ENCODE measurements at regions not wholly inside any gene's neighbourhood (a gene's known extent, or its start where the extent isn't known, plus 50 kb on each side); places are given as distances from the start of the nearest gene placed in this dataset.

DNA sequence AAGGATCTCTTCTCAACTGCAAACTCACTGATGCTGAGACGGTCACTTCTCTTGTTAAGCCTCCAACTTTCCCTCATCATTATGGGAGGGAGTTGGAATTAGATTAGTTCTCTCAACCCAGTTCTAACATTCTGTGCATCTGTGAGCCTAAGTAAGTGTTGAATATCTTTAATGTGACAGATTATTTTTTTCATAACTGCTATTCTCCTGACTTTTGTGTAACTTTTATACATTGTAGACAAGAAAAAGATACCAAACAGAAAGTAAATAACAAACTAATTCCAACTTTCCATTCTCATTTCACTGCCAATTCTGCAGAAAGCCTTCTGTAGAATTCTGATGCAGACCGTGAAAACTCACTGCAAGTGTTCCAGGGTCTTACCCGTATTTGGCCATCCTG, 813.5 kb downstream of the TLE4 start:
- H3K9me3 Mint-ChIP-seq (ENCODE audit: low read depth), result no peaks in the 10 kb centered on the region
- H3K36me3 Mint-ChIP-seq, result no peaks in the 10 kb centered on the region
- no peak overlapping the region for H3K4me3 Mint-ChIP-seq
- H3K27me3 Mint-ChIP-seq, result no peaks in the 10 kb centered on the region
- no peak overlapping the region for H3K27ac Mint-ChIP-seq
- no peaks in the 10 kb centered on the region for H3K4me1 Mint-ChIP-seq (ENCODE audit: low read depth)

DNA sequence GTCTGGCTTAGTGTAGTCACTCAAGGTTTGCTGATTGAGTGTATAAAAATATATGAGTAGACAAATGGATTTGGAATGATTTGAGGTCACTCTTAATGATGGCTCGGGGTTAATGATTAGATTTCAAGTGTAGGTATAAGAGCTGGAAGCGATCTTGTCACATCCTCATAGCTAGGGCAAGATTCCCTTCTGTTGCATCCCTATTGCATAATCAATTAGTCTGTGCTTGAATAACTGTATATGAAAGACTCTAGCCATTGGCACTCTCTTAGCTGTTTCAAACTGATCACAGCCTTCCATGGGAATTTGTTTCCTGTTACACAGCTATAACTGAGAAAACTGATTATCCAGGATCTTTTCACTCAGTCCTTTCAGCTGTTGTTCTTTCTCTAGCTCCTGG, 811.6 kb downstream of the TLE4 start:
- Mint-ChIP-seq H3K27ac (no peak overlapping the region), H3K9me3 (ENCODE audit: low read depth) (no peaks in the 10 kb centered on the region), H3K4me3 (no peak overlapping the region), H3K4me1 (ENCODE audit: low read depth) (no peaks in the 10 kb centered on the region), H3K27me3 (no peaks in the 10 kb centered on the region), H3K36me3 (no peaks in the 10 kb centered on the region)

DNA sequence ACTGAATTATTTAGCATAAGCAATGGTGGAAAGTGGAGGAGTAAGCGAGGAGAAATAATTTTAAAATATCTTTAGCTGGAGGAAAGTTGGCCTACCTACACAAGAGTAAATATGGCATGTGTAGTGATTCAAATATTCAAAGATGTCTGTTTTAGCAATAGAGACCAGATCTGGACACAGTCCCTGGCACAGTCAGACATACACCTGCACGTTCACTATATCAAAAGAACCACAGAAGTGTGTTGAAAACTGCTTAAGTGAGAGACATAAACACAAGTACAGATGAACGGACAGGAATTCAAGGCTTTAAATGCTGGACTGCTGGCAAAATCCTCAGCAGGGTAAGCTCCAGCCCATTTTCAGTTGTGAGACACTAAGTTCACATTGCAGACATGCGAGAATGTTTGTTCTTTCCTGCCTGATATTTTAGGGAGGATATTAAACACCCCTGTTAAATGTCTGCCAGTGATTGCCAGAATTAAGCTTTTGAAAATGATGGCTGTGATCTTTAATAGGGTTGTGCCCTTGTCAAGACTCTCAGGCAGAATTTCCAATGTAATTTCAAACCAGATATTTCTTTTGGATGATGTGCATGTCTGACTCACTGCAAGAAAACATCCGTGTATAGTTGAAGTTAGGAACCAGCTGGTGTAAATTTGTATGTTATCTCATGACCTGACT, 810.6 kb downstream of the TLE4 start:
- Mint-ChIP-seq H3K4me1 (ENCODE audit: low read depth) (no peaks in the 10 kb centered on the region), H3K27me3 (no peaks in the 10 kb centered on the region), H3K9me3 (ENCODE audit: low read depth) (no peaks in the 10 kb centered on the region), H3K27ac (no peak overlapping the region), H3K36me3 (no peaks in the 10 kb centered on the region), H3K4me3 (no peak overlapping the region)

DNA sequence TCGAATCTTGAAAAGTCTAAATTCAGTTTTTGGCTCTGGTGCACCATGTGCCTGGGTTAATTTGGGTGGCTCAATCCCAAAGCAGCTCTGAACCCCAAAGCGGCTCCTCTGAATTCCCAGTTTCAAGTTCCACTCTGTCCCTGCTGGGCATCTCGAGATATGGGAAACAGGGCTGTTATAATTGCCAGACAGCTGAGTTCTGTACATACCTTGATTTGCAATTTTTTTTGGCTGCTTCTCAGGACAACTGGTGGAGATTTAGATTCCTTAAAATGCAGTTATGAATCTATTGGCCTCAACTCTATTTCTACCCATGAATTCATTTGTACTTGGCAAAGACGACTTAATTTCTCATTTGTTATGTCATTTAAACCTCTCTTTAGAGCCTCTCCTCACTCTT, 808.5 kb downstream of the TLE4 start:
- no peaks in the 10 kb centered on the region for H3K9me3 Mint-ChIP-seq (ENCODE audit: low read depth)
- no peak overlapping the region for H3K27ac Mint-ChIP-seq
- no peak overlapping the region for H3K4me3 Mint-ChIP-seq
- H3K27me3 Mint-ChIP-seq, result no peaks in the 10 kb centered on the region
- H3K4me1 Mint-ChIP-seq (ENCODE audit: low read depth), result no peaks in the 10 kb centered on the region
- no peaks in the 10 kb centered on the region for H3K36me3 Mint-ChIP-seq

DNA sequence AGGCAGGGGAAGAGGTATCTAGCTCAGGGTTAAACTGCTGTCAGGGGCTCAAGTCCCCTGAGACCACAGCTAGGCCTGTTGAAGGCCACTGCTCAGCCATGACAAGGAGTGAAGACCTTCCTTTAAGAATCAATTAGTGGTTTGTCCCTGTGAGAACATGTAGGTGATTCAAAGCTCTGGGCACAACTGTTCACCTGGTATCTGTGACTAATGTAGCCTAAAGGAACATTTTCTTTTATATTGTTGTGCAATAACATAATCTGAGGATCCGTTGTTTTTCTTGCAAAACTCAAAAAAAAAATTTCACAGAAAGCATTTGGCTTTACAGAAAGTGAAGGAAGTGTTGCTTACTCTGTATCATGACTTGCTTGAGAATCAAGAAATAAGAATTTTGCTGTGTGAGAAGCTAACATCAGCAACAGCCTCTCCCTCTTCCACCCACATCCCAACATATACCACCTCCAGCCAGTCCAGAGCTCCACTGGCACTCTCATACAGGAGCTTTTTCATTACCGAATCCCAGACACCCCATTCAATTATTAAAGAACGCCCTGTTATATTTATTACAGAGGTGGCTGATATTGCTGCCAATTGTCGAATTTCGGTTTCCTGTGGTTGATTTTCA, 807.0 kb downstream of the TLE4 start:
- no peaks in the 10 kb centered on the region for H3K9me3 Mint-ChIP-seq (ENCODE audit: low read depth)
- H3K4me1 Mint-ChIP-seq (ENCODE audit: low read depth), result no peaks in the 10 kb centered on the region
- no peaks in the 10 kb centered on the region for H3K36me3 Mint-ChIP-seq
- no peak overlapping the region for H3K4me3 Mint-ChIP-seq
- H3K27ac Mint-ChIP-seq, result no peak overlapping the region
- H3K27me3 Mint-ChIP-seq, result no peaks in the 10 kb centered on the region

DNA sequence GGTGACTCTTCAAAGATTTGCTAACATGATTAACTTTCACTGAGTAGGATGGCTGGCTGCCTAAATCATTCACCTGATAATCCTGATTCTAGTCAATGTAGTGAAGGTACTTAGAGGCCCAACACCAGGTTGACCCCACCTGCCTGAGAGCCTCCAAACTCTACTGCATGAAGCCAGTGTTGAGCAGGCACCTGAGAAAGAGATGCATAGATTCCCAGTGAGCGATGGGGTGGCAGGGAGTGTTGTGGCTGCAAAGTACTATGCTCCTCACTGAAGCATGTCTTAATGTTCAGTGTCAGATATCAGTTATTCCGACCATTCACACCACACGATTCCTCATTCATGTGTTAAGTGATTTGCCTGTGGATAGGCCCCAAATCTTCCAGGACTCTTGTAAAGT, 804.4 kb downstream of the TLE4 start:
- Mint-ChIP-seq H3K9me3 (ENCODE audit: low read depth) (peaks cover 5% of the 10 kb centered on the region), H3K4me3 (no peak overlapping the region), H3K27ac (no peak overlapping the region), H3K36me3 (no peaks in the 10 kb centered on the region), H3K4me1 (ENCODE audit: low read depth) (no peaks in the 10 kb centered on the region), H3K27me3 (no peaks in the 10 kb centered on the region)

DNA sequence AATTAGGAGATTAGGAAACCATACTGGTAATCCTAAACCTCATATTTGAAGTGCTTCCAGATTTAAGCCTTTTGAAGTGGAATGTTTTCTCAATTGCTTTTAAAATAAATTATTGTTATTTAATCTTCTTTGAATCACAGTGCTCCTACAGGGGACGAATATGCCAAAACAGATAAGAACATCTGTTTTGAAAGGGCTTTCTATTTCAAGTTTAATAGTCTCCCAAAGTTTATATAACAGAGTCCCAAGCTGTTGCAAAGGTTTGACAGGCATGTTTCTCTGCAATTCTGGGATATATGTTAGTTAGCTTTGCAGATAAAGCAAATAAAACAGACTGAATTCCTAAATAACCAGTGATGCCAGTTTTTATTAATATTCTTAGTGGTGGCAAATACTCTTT, 803.7 kb downstream of the TLE4 start:
- Mint-ChIP-seq H3K9me3 (ENCODE audit: low read depth) (peaks cover 6% of the 10 kb centered on the region), H3K27ac (no peak overlapping the region), H3K4me1 (ENCODE audit: low read depth) (no peaks in the 10 kb centered on the region), H3K27me3 (no peaks in the 10 kb centered on the region), H3K4me3 (no peak overlapping the region), H3K36me3 (no peaks in the 10 kb centered on the region)

DNA sequence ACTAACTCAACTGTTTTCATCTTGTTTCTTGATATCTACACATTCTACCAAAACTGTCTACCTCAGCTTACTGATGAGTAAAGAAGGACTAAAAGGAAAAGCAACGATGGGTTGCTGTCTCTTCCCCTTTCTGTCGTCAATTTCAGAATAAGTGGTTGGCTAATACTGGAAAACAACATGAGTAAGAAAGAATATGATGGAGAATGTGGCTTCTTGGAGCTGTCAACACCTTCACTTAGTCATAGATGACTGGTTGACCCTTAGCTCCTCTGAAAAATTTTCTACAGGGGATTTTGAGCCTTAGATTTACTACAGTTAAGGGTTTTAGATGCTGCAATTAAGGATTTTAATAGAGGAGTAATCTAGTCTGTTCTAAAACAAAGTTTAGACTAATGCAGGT, 797.9 kb downstream of the TLE4 start:
- Mint-ChIP-seq H3K9me3 (ENCODE audit: low read depth) (peaks cover 6% of the 10 kb centered on the region), H3K36me3 (no peaks in the 10 kb centered on the region), H3K27ac (no peak overlapping the region), H3K4me1 (ENCODE audit: low read depth) (no peaks in the 10 kb centered on the region), H3K4me3 (no peak overlapping the region), H3K27me3 (no peaks in the 10 kb centered on the region)

DNA sequence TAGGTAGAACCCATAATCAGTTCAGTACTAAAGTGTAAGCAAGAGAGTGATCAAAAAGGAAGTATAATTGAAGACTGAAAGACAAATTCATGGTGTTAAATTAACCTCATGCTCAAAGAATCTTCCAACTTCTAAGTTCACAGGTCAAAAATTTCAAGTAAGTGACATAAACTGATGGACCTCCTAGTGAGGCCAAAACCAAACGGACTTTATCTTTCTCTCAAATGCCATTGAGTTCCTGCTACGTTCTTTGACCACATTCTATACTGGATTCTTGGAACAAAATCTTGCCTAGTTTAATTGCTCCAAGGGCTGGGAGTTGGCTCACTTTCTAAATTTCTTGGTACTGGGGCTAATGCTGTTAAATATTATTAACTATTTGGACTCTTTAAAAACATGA, 794.9 kb downstream of the TLE4 start:
- Mint-ChIP-seq H3K4me3 (no peak overlapping the region), H3K36me3 (no peaks in the 10 kb centered on the region), H3K4me1 (ENCODE audit: low read depth) (no peaks in the 10 kb centered on the region), H3K9me3 (ENCODE audit: low read depth) (peaks cover 5% of the 10 kb centered on the region), H3K27me3 (no peaks in the 10 kb centered on the region), H3K27ac (no peak overlapping the region)

DNA sequence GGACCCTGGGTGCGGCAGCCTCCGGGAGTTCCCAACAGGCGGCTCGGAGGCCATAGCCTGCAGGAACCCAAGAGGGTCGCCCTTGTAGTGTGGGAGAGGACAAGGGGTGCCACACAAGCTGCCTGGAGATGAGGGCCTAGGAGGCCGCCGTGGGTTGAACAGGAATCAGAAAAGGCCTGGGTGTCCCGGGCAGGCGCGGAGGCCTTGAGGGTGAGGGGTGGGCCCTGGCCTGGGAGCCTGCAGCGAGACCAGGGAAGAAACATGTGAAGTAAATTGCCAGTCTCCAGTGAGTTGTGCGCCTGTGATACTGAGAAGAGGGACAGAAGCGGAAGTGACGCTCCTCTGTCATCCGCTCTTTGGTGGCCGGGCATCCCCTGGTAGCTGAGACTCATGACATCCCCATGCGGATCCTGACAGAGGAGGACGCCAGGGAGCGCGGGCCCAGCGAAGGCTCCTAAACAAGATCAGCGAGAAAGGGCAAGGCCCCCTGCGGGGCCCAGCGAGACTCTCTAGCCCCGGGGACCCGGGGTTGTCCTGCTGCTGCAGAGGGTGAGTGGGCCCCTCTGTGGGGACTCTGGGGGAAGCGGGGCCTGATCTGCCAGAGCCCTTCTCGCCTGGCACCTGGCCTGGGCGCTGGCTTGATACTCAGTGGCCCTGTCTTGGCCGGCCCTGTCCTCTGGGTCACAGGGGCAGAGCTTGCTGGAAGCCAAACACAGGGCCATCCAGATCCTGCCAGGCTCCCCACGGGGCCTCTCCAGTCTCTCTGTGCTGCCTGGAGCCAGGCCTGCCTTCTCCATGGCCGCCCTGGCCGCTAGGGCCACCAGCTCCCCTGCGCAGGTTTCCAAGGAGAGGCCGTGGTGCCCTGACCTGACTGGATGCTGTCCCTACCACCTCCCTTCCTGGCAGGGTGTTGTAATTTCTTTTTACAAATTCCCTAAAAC, 788.4 kb downstream of the TLE4 start:
- no peaks in the 10 kb centered on the region for H3K36me3 Mint-ChIP-seq
- H3K4me1 Mint-ChIP-seq (ENCODE audit: low read depth), result no peaks in the 10 kb centered on the region
- H3K27me3 Mint-ChIP-seq, result peaks cover 1% of the 10 kb centered on the region
- no peaks in the 10 kb centered on the region for H3K9me3 Mint-ChIP-seq (ENCODE audit: low read depth)
- H3K4me3 Mint-ChIP-seq, result no peak overlapping the region
- no peak overlapping the region for H3K27ac Mint-ChIP-seq

DNA sequence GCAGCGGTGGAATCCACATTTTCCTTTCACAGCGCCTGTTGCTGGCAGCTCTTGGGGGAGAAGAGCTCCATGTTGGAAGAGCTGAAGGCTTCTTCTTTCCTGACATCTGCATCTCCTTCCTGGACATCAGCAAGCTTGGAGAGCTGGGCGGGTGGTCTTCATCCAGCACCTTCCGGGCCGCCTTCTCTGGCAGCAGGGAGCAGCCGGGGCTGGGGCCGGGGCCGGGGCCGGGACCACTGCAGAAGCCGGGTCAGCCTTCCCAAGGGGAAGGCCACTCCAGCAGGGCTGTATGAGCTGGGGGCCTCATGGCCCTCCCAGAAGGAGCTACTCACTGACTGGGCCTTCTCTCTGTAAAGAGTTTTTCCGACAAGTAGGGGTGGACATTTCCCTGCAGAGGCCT, 787.5 kb downstream of the TLE4 start:
- H3K9me3 Mint-ChIP-seq (ENCODE audit: low read depth), result no peaks in the 10 kb centered on the region
- H3K4me1 Mint-ChIP-seq (ENCODE audit: low read depth), result no peaks in the 10 kb centered on the region
- H3K27ac Mint-ChIP-seq, result no peak overlapping the region
- H3K4me3 Mint-ChIP-seq, result no peak overlapping the region
- H3K36me3 Mint-ChIP-seq, result no peaks in the 10 kb centered on the region
- H3K27me3 Mint-ChIP-seq, result peaks cover 1% of the 10 kb centered on the region

DNA sequence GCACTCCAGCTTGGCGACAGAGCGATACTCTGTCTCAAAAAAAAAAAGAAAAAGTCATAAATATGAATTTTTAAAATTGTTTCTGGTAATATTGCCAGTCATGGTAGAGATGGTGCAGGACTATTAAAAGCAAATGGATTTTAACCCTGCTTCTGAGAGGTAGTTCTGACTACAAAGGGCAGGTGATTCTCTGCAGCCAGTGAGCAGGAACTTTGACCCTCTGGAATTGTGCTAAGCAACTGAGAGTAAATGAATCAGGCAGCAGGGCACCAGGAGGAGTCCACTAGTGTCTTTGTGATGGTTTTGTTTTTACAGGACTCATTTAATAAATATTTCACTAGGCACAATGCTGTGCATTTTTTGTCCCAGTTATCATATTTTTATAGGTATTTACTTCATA, 781.2 kb downstream of the TLE4 start:
- H3K27me3 Mint-ChIP-seq, result no peaks in the 10 kb centered on the region
- H3K4me3 Mint-ChIP-seq, result no peak overlapping the region
- no peak overlapping the region for H3K27ac Mint-ChIP-seq
- H3K36me3 Mint-ChIP-seq, result no peaks in the 10 kb centered on the region
- H3K9me3 Mint-ChIP-seq (ENCODE audit: low read depth), result no peaks in the 10 kb centered on the region
- H3K4me1 Mint-ChIP-seq (ENCODE audit: low read depth), result no peaks in the 10 kb centered on the region

DNA sequence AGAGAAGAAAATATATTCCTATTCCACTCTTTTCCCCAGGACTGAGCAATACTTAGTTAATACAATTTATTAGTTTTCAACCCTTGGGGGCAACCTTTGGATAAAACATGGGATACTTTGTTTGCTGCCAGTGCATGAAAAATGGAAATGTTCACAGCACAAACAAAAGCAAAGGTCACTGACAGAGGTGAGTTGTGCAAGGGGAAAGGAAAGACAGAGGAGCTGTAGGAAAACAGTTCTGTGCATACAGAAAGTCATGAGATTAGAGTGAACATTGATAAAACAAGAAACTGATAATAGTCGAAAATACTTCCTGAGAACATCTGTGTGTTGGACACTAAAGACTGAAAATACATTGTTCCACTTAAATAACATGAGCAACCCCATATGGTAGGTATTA, 779.8 kb downstream of the TLE4 start:
- Mint-ChIP-seq H3K9me3 (ENCODE audit: low read depth) (no peaks in the 10 kb centered on the region), H3K27me3 (no peaks in the 10 kb centered on the region), H3K36me3 (no peaks in the 10 kb centered on the region), H3K4me1 (ENCODE audit: low read depth) (no peaks in the 10 kb centered on the region), H3K4me3 (no peak overlapping the region), H3K27ac (no peak overlapping the region)

DNA sequence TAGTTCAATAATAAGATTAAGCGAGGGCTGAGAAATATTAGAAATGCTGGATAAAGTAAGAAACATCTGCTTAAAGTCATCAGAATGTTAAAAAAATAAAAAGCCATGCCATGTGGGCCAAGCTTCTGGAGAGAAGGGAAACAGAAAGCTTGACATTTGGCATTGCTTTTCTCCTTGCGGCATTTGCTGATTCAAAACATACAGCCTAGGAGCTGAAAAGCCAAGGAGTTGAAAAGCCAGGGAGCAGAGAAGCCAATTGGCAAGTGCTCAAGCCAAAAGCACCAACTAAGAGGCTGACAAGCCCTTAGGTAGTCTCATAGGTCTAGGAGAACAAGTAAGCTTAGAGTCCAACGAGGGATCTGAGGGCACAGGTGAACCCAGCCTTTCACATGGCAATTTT, 754.3 kb downstream of the TLE4 start:
- H3K36me3 Mint-ChIP-seq, result no peaks in the 10 kb centered on the region
- H3K27ac Mint-ChIP-seq, result no peak overlapping the region
- no peak overlapping the region for H3K4me3 Mint-ChIP-seq
- no peaks in the 10 kb centered on the region for H3K9me3 Mint-ChIP-seq (ENCODE audit: low read depth)
- H3K4me1 Mint-ChIP-seq (ENCODE audit: low read depth), result no peaks in the 10 kb centered on the region
- no peaks in the 10 kb centered on the region for H3K27me3 Mint-ChIP-seq

DNA sequence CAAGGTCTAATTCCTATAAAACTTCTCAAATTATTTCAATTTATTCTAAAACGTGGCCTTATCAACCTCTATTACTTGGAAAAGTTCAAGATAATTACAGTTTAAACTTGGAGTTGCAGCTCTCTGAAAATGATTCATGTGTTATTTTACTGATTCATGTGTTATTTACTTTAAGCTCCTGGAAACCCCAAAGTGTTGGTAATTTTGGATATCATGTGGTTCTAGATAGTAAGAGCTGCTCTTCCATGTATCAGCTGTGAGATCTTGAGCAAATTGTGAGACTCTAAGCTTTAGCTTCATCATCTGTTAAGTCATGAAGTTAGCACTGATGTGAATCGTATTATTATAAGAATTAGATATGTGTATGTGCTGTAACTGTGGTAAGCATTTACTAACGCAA, 749.2 kb downstream of the TLE4 start:
- no peaks in the 10 kb centered on the region for H3K4me1 Mint-ChIP-seq (ENCODE audit: low read depth)
- no peak overlapping the region for H3K27ac Mint-ChIP-seq

More for the DNA sequence above, 749.2 kb downstream of the TLE4 start:
- H3K4me3 Mint-ChIP-seq, result no peak overlapping the region
- no peaks in the 10 kb centered on the region for H3K27me3 Mint-ChIP-seq
- no peaks in the 10 kb centered on the region for H3K36me3 Mint-ChIP-seq
- no peaks in the 10 kb centered on the region for H3K9me3 Mint-ChIP-seq (ENCODE audit: low read depth)
